CD4-positive, alpha-beta memory T cell (primary cell): ENCODE measurements at regions not wholly inside any gene's neighbourhood (a gene's known extent, or its start where the extent isn't known, plus 50 kb on each side); places are given as distances from the start of the nearest gene placed in this dataset.

Experiments
- CTCF ChIA-PET: fragments of 350-600 bp; sonication (Branson Sonifier 250); formaldehyde crosslinking; loops from one replicate; lab custom pipeline; 2021; ENCODE audit warnings: inconsistent platforms; ENCODE audit not compliant: partially characterized antibody; lab: Charles Lee
- POLR2A ChIA-PET: fragments of 350-600 bp; sonication (Branson Sonifier 250); formaldehyde crosslinking; loops from one replicate; lab custom pipeline; 2021; ENCODE audit not compliant: partially characterized antibody; lab: Charles Lee
- DNase-seq, 5 donors: peaks; one replicate each; pipeline versions ENCODE4 v3.0.0 to v3.0.0-alpha.2; 2020 to 2022; ENCODE audit warnings: mixed read lengths in 1 of 5
- H3K27ac ChIP-seq: one replicate; pipeline ENCODE4 v1.7.0; 2013; ENCODE audit warnings: low read depth, low read length
- H3K27me3 ChIP-seq: 2 replicates; pipeline ENCODE4 v1.7.0; 2013; ENCODE audit warnings: mild to moderate bottlenecking, low read length, moderate library complexity; ENCODE audit not compliant: insufficient read depth
- H3K36me3 ChIP-seq: 2 replicates; pipeline ENCODE4 v1.7.0; 2013; ENCODE audit warnings: mild to moderate bottlenecking, low read length, moderate library complexity; ENCODE audit not compliant: insufficient read depth
- H3K4me1 ChIP-seq: 2 replicates; pipeline ENCODE4 v1.7.0; 2013; ENCODE audit warnings: mild to moderate bottlenecking, low read length, moderate library complexity; ENCODE audit not compliant: insufficient read depth
- H3K4me3 ChIP-seq, 2 donors: one replicate each; pipeline ENCODE4 v1.7.0; 2013; ENCODE audit warnings: low read length in 2 of 2, mild to moderate bottlenecking in 1 of 2
- H3K9me3 ChIP-seq, 2 donors: one replicate each; pipeline ENCODE4 v1.7.0; 2013; ENCODE audit warnings: low read length in 2 of 2, control low read depth in 1 of 2; ENCODE audit not compliant: control insufficient read depth in 1 of 2
- H3K27ac Mint-ChIP-seq, 7 donors: one replicate each; pipeline ENCODE4 v1.8.0; 2020 to 2021; ENCODE audit warnings: mixed read lengths in 7 of 7, mild to moderate bottlenecking in 6 of 7, inconsistent platforms in 3 of 7, moderate library complexity in 3 of 7
- H3K27me3 Mint-ChIP-seq, 2 donors: one replicate each; pipeline ENCODE4 v1.8.0; 2020 to 2021; ENCODE audit warnings: mixed read lengths in 2 of 2
- H3K36me3 Mint-ChIP-seq, 2 donors: one replicate each; pipeline ENCODE4 v1.8.0; 2020 to 2021; ENCODE audit warnings: mixed read lengths in 2 of 2, inconsistent platforms in 1 of 2, mild to moderate bottlenecking in 1 of 2
- H3K4me1 Mint-ChIP-seq, 4 donors: one replicate each; pipeline ENCODE4 v1.8.0; 2020 to 2021; ENCODE audit warnings: mixed read lengths in 4 of 4, mild to moderate bottlenecking in 1 of 4
- H3K4me3 Mint-ChIP-seq, 8 donors: one replicate each; pipeline ENCODE4 v1.8.0; 2020 to 2021; ENCODE audit warnings: mixed read lengths in 8 of 8, mild to moderate bottlenecking in 7 of 8, moderate library complexity in 6 of 8, inconsistent platforms in 3 of 8
- H3K9me3 Mint-ChIP-seq, 8 donors: one replicate each; pipeline ENCODE4 v1.8.0; 2020 to 2021; ENCODE audit warnings: mixed read lengths in 8 of 8, mild to moderate bottlenecking in 5 of 8, inconsistent platforms in 3 of 8, moderate library complexity in 1 of 8
- intact Hi-C: fragments of 100-400 bp; cut with micrococcal nuclease; formaldehyde crosslinking; loops from one replicate; pipeline ENCODE4 v1.15.1; 2023

GRCh38 chr3:95899911-95900310 lies 914.5 kb upstream of the EPHA6 start:
- intact Hi-C loops, result no loop called here
- H3K4me1 Mint-ChIP-seq, result no peaks in the 10 kb centered on the region
- Histone ChIP-seq H3K27me3 (no peaks in the 10 kb centered on the region), H3K36me3 (no peaks in the 10 kb centered on the region), H3K4me1 (no peaks in the 10 kb centered on the region), H3K9me3 (peaks cover 0 to 2% of the 10 kb centered on the region in 2 donors), H3K27ac (no peak overlapping the region), H3K4me3 (no peak overlapping the region)
- POLR2A ChIA-PET, result no interaction called here
- DNase-seq, result no peak
- no peak overlapping the region for H3K27ac Mint-ChIP-seq
- no peaks in the 10 kb centered on the region for H3K36me3 Mint-ChIP-seq
- H3K9me3 Mint-ChIP-seq, result peaks cover 0 to 6% (median 0%) of the 10 kb centered on the region in 8 donors
- no peaks in the 10 kb centered on the region for H3K27me3 Mint-ChIP-seq
- CTCF ChIA-PET, result no interaction called here
- no peak overlapping the region for H3K4me3 Mint-ChIP-seq

- no peaks in the 10 kb centered on the region for H3K27me3 Mint-ChIP-seq
- H3K27ac Mint-ChIP-seq, result no peak overlapping the region
- no peak overlapping the region for H3K4me3 ChIP-seq
- no peak overlapping the region for H3K4me3 Mint-ChIP-seq
- ChIA-PET POLR2A (no interaction called here), CTCF (no interaction called here)
- H3K4me1 Mint-ChIP-seq, result no peaks in the 10 kb centered on the region
- peaks cover 0 to 8% (median 0%) of the 10 kb centered on the region in 8 donors for H3K9me3 Mint-ChIP-seq
- H3K36me3 ChIP-seq, result no peaks in the 10 kb centered on the region
- H3K4me1 ChIP-seq, result no peaks in the 10 kb centered on the region
- H3K27ac ChIP-seq, result no peak overlapping the region
- no peaks in the 10 kb centered on the region for H3K27me3 ChIP-seq
- no peaks in the 10 kb centered on the region for H3K36me3 Mint-ChIP-seq
- intact Hi-C loops, result no loop called here
- no peak for DNase-seq
- no peaks in the 10 kb centered on the region for H3K9me3 ChIP-seq
These were observed 912.4 kb upstream of the EPHA6 start for GRCh38 chr3:95901948-95902347.

- no peaks in the 10 kb centered on the region for H3K36me3 Mint-ChIP-seq
- ChIA-PET POLR2A (no interaction called here), CTCF (no interaction called here)
- peaks cover 0 to 8% (median under 1%) of the 10 kb centered on the region in 8 donors for H3K9me3 Mint-ChIP-seq
- H3K4me1 Mint-ChIP-seq, result no peaks in the 10 kb centered on the region
- no peaks in the 10 kb centered on the region for H3K4me1 ChIP-seq
- no peaks in the 10 kb centered on the region for H3K27me3 Mint-ChIP-seq
- H3K36me3 ChIP-seq, result no peaks in the 10 kb centered on the region
- no peak overlapping the region for H3K27ac ChIP-seq
- DNase-seq, result no peak
- no peaks in the 10 kb centered on the region for H3K27me3 ChIP-seq
- H3K4me3 ChIP-seq, result no peak overlapping the region
- peaks cover 0 to 2% of the 10 kb centered on the region in 2 donors for H3K9me3 ChIP-seq
- H3K27ac Mint-ChIP-seq, result no peak overlapping the region
- intact Hi-C loops, result no loop called here
- no peak overlapping the region for H3K4me3 Mint-ChIP-seq
These were observed 909.2 kb upstream of the EPHA6 start for GRCh38 chr3:95905182-95905581.

GRCh38 chr3:95911767-95912166 lies 902.6 kb upstream of the EPHA6 start:
- H3K36me3 Mint-ChIP-seq, result no peaks in the 10 kb centered on the region
- Histone ChIP-seq H3K4me3 (no peak overlapping the region), H3K27ac (no peak overlapping the region), H3K4me1 (no peaks in the 10 kb centered on the region), H3K27me3 (no peaks in the 10 kb centered on the region), H3K36me3 (no peaks in the 10 kb centered on the region), H3K9me3 (peaks cover 0 to 2% of the 10 kb centered on the region in 2 donors)
- no peak for DNase-seq
- no peak overlapping the region for H3K27ac Mint-ChIP-seq
- no peak overlapping the region for H3K4me3 Mint-ChIP-seq
- no peaks in the 10 kb centered on the region for H3K4me1 Mint-ChIP-seq
- peaks cover 0 to 18% (median 4%) of the 10 kb centered on the region in 8 donors for H3K9me3 Mint-ChIP-seq
- no peaks in the 10 kb centered on the region for H3K27me3 Mint-ChIP-seq
- CTCF ChIA-PET, result no interaction called here
- intact Hi-C loops, result no loop called here
- POLR2A ChIA-PET, result no interaction called here

GRCh38 chr3:95923496-95924210 lies 890.7 kb upstream of the EPHA6 start:
- intact Hi-C loops, result no loop called here
- H3K9me3 Mint-ChIP-seq, result peaks cover 0 to 4% (median 0%) of the 10 kb centered on the region in 8 donors
- H3K27ac Mint-ChIP-seq, result no peak overlapping the region
- Histone ChIP-seq H3K36me3 (no peaks in the 10 kb centered on the region), H3K4me1 (no peaks in the 10 kb centered on the region), H3K4me3 (no peak overlapping the region), H3K27ac (no peak overlapping the region), H3K9me3 (no peaks in the 10 kb centered on the region), H3K27me3 (no peaks in the 10 kb centered on the region)
- DNase-seq, result no peak
- POLR2A ChIA-PET, result no interaction called here
- no peaks in the 10 kb centered on the region for H3K36me3 Mint-ChIP-seq
- CTCF ChIA-PET, result no interaction called here
- no peak overlapping the region for H3K4me3 Mint-ChIP-seq
- H3K4me1 Mint-ChIP-seq, result no peaks in the 10 kb centered on the region
- no peaks in the 10 kb centered on the region for H3K27me3 Mint-ChIP-seq

GRCh38 chr3:95926904-95927501 lies 887.4 kb upstream of the EPHA6 start:
- no peaks in the 10 kb centered on the region for H3K9me3 ChIP-seq
- intact Hi-C loops, result no loop called here
- CTCF ChIA-PET, result no interaction called here
- POLR2A ChIA-PET, result no interaction called here
- no peak for DNase-seq
- no peaks in the 10 kb centered on the region for H3K36me3 ChIP-seq
- H3K27ac ChIP-seq, result no peak overlapping the region
- Mint-ChIP-seq H3K4me3 (no peak overlapping the region), H3K36me3 (no peaks in the 10 kb centered on the region), H3K9me3 (peaks cover 0 to 4% (median 0%) of the 10 kb centered on the region in 8 donors), H3K4me1 (no peaks in the 10 kb centered on the region), H3K27me3 (no peaks in the 10 kb centered on the region), H3K27ac (no peak overlapping the region)
- no peaks in the 10 kb centered on the region for H3K27me3 ChIP-seq
- no peak overlapping the region for H3K4me3 ChIP-seq
- H3K4me1 ChIP-seq, result no peaks in the 10 kb centered on the region

GRCh38 chr3:95934181-95934580 lies 880.2 kb upstream of the EPHA6 start:
- no peak overlapping the region for H3K27ac ChIP-seq
- H3K36me3 ChIP-seq, result no peaks in the 10 kb centered on the region
- Mint-ChIP-seq H3K9me3 (peaks cover 0 to 7% (median 0%) of the 10 kb centered on the region in 8 donors), H3K36me3 (no peaks in the 10 kb centered on the region), H3K27ac (no peak overlapping the region), H3K4me1 (no peaks in the 10 kb centered on the region), H3K27me3 (no peaks in the 10 kb centered on the region), H3K4me3 (no peak overlapping the region)
- DNase-seq, result no peak
- no peak overlapping the region for H3K4me3 ChIP-seq
- no peaks in the 10 kb centered on the region for H3K27me3 ChIP-seq
- H3K9me3 ChIP-seq, result peaks cover 0 to 3% of the 10 kb centered on the region in 2 donors
- POLR2A ChIA-PET, result no interaction called here
- intact Hi-C loops, result no loop called here
- no peaks in the 10 kb centered on the region for H3K4me1 ChIP-seq
- CTCF ChIA-PET, result no interaction called here
